ENCODE measurements at regions not wholly inside any gene's neighbourhood (a gene's known extent, or its start where the extent isn't known, plus 50 kb on each side); places are given as distances from the start of the nearest gene placed in this dataset.

DNA sequence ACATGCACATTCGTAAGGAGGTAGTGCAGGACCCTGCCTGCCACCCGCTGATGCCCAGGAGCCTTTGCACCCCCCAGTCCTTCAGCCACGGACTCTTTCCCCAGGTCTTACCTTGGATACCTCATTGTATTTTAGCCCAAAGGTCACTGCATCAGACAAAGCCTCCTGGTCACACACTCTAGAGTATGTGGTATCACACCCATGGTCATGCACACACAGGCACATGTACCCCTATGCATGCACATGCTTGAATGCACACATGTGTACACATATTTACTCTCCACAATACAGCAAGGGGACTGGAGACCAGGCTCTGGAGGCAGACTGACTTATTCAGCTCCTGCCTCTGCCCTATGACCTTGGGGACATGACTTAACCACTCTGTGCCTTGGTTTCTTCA lies 357.5 kb downstream of the C16orf95 start:
- no peak for TF ChIP-seq POLR2A (IDR thresholded peaks at IDR 0.05; ENCODE audit: low read length)
- TF ChIP-seq GATA1 (IDR thresholded peaks at IDR 0.05; ENCODE audit: low read depth, low read length), result no peak

Measured in erythroblast (primary cell).